Retina (tissue), 1 donor: ENCODE measurements at regions not wholly inside any gene's neighbourhood (a gene's known extent, or its start where the extent isn't known, plus 50 kb on each side); places are given as distances from the start of the nearest gene placed in this dataset.
"Not testable (repeated sequence)": the region's sequence is repeated elsewhere in the genome, so short reads cannot be mapped to it uniquely, and the experiment has no call there.

ENCODE experiments used
- DNase-seq: peaks from one replicate; pipeline ENCODE4 v3.0.0-alpha.2; 2016

GRCh38 chr15:92827991-92828390, 72.1 kb upstream of the CHD2 start:
- DNase-seq = not testable (repeated sequence)

- no peak for DNase-seq
Measured at GRCh38 chr15:92829875-92830274, 70.2 kb upstream of the CHD2 start.

- DNase-seq = no peak
Measured at GRCh38 chr15:92831336-92831654, 68.8 kb upstream of the CHD2 start.

GRCh38 chr15:92831655-92832328, 68.3 kb upstream of the CHD2 start:
- DNase-seq = peak; percentile 92

- DNase-seq = no peak
Measured at GRCh38 chr15:92833106-92833433, 67.1 kb upstream of the CHD2 start.

- no peak for DNase-seq
Measured at GRCh38 chr15:92833493-92834271, 66.4 kb upstream of the CHD2 start.

- no peak for DNase-seq
Measured at GRCh38 chr15:92839696-92840095, 60.4 kb upstream of the CHD2 start.

- DNase-seq = no peak
Measured at GRCh38 chr15:92840149-92840548, 60.0 kb upstream of the CHD2 start.

GRCh38 chr15:92843326-92843725, 56.8 kb upstream of the CHD2 start:
- DNase-seq = peak; percentile 61

- DNase-seq = peak; percentile 48
Measured at GRCh38 chr15:92843814-92844213, 56.3 kb upstream of the CHD2 start.

GRCh38 chr15:92845126-92845508, 55.0 kb upstream of the CHD2 start:
- DNase-seq = no peak

GRCh38 chr15:92846741-92847140, 53.4 kb upstream of the CHD2 start:
- no peak for DNase-seq

GRCh38 chr15:92847841-92848240, 52.3 kb upstream of the CHD2 start:
- no peak for DNase-seq

- no peak for DNase-seq
Measured at GRCh38 chr15:92848464-92848851, 51.7 kb upstream of the CHD2 start.

GRCh38 chr15:92848852-92849598, 51.1 kb upstream of the CHD2 start:
- DNase-seq = no peak

GRCh38 chr15:92850218-92850617, 49.9 kb upstream of the CHD2 start:
- not testable (repeated sequence) for DNase-seq
